Fibroblast of the aortic adventitia (primary cell): ENCODE measurements at regions not wholly inside any gene's neighbourhood (a gene's known extent, or its start where the extent isn't known, plus 50 kb on each side); places are given as distances from the start of the nearest gene placed in this dataset.

ENCODE experiments used
- DNase-seq: peaks from one replicate; pipeline ENCODE4 v3.0.0-alpha.2; 2010; ENCODE audit warnings: low read depth
- H3K4me3 ChIP-seq: 2 replicates; pipeline ENCODE4 v1.5.1; 2011; ENCODE audit warnings: low read depth, mild to moderate bottlenecking, control low read depth, low read length, moderate library complexity
- TF ChIP-seq, protein P1 (sequence below): IDR thresholded peaks from 2 replicates; pipeline ENCODE4 v1.5.1; 2011; ENCODE audit warnings: mild to moderate bottlenecking, low read length, control low read depth, inconsistent platforms; ENCODE audit not compliant: insufficient read depth

- H3K4me3 ChIP-seq, result no peak overlapping the region
These were observed 108.8 kb upstream of the JARID2 start for GRCh38 chr6:15137086-15137485.

DNA sequence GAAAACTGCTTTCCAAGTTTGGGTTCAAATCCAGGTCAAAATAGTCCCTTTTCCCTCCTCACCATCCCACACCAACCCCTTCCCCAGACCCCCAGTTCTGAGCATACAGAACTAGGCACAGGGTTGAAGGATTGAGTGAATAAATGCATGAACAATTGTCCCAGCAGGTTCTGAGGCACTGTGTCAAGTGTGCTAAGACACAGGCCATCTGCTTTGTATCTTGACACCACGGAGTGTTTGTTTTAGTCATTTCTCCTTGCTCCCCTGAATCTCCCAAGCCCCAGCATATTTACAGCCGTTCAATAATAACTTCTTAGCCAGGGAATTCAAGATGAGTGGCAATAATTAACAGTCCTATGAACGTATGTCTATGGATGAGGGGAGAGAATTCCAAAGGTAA, 102.8 kb upstream of the JARID2 start:
- H3K4me3 ChIP-seq, result no peak overlapping the region
- no peak for DNase-seq
- TF ChIP-seq, protein P1, sequence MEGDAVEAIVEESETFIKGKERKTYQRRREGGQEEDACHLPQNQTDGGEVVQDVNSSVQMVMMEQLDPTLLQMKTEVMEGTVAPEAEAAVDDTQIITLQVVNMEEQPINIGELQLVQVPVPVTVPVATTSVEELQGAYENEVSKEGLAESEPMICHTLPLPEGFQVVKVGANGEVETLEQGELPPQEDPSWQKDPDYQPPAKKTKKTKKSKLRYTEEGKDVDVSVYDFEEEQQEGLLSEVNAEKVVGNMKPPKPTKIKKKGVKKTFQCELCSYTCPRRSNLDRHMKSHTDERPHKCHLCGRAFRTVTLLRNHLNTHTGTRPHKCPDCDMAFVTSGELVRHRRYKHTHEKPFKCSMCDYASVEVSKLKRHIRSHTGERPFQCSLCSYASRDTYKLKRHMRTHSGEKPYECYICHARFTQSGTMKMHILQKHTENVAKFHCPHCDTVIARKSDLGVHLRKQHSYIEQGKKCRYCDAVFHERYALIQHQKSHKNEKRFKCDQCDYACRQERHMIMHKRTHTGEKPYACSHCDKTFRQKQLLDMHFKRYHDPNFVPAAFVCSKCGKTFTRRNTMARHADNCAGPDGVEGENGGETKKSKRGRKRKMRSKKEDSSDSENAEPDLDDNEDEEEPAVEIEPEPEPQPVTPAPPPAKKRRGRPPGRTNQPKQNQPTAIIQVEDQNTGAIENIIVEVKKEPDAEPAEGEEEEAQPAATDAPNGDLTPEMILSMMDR, result no peak

More at GRCh38 chr6:15137086-15137485, 108.8 kb upstream of the JARID2 start:
- no peak for DNase-seq
- TF ChIP-seq, protein P1, result no peak

- TF ChIP-seq, protein P1, result no peak
- DNase-seq, result no peak
- H3K4me3 ChIP-seq, result no peak overlapping the region
These were observed 102.3 kb upstream of the JARID2 start for GRCh38 chr6:15143540-15143939.

- TF ChIP-seq, protein P1, result no peak
- H3K4me3 ChIP-seq, result no peak overlapping the region
- DNase-seq, result no peak
These were observed 100.0 kb upstream of the JARID2 start for GRCh38 chr6:15145821-15146220.

- TF ChIP-seq, protein P1, result no peak
- H3K4me3 ChIP-seq, result no peak overlapping the region
- no peak for DNase-seq
These were observed 98.0 kb upstream of the JARID2 start for GRCh38 chr6:15147827-15148226.

- TF ChIP-seq, protein P1, result peak; percentile 20
- H3K4me3 ChIP-seq, result no peak overlapping the region
- DNase-seq, result peak; percentile 48
These were observed 97.4 kb upstream of the JARID2 start for GRCh38 chr6:15148356-15148946.

GRCh38 chr6:15150207-15150606, 95.7 kb upstream of the JARID2 start:
- TF ChIP-seq, protein P1, result no peak

More at GRCh38 chr6:15150207-15150606, 95.7 kb upstream of the JARID2 start:
- no peak for DNase-seq
- H3K4me3 ChIP-seq, result no peak overlapping the region
